Stimulated activated naive CD8-positive, alpha-beta T cell treated with anti-CD3 and anti-CD28 coated beads, Interleukin-15, Interleukin-2, amounts not matched to agents 100 U/mL and 50 U/mL, for 24 hours (primary cell): ENCODE measurements at regions not wholly inside any gene's neighbourhood (a gene's known extent, or its start where the extent isn't known, plus 50 kb on each side); places are given as distances from the start of the nearest gene placed in this dataset.
A peak's percentile ranks its signal among the peaks of the same experiment; 100 is the strongest.

Experiments
- ATAC-seq: fragments of 150-1000 bp; cut with Tn5 transposase; one replicate; pipeline ENCODE4 v1.10.0; 2021
- DNase-seq: peaks from one replicate; pipeline ENCODE4 v3.0.0; 2021

- DNase-seq = no peak
- no peak for ATAC-seq
Measured at GRCh38 chr18:71887509-71887908, 656.6 kb downstream of the CBLN2 start.

- DNase-seq = no peak
- ATAC-seq = no peak
Measured at GRCh38 chr18:71878226-71878625, 665.9 kb downstream of the CBLN2 start.

- no peak for ATAC-seq
- DNase-seq = no peak
Measured at GRCh38 chr18:71873695-71874094, 670.4 kb downstream of the CBLN2 start.

- ATAC-seq (no peak), DNase-seq (no peak)
Measured at GRCh38 chr18:71865888-71866287, 678.3 kb downstream of the CBLN2 start.

- no peak for ATAC-seq
- DNase-seq = no peak
Measured at GRCh38 chr18:71850602-71851001, 693.5 kb downstream of the CBLN2 start.

- no peak for DNase-seq
- ATAC-seq = no peak
Measured at GRCh38 chr18:71849407-71849806, 694.7 kb downstream of the CBLN2 start.

- ATAC-seq = no peak
- DNase-seq = no peak
Measured at GRCh38 chr18:71846716-71847115, 697.4 kb downstream of the CBLN2 start.

- no peak for ATAC-seq
- DNase-seq = no peak
Measured at GRCh38 chr18:71844814-71845213, 699.3 kb downstream of the CBLN2 start.

- DNase-seq (no peak), ATAC-seq (no peak)
Measured at GRCh38 chr18:71842666-71843065, 701.5 kb downstream of the CBLN2 start.

GRCh38 chr18:71837547-71837946 lies 706.6 kb downstream of the CBLN2 start:
- no peak for DNase-seq
- ATAC-seq = no peak

- DNase-seq (no peak), ATAC-seq (no peak)
Measured at GRCh38 chr18:71832946-71833617, 711.1 kb downstream of the CBLN2 start.

- DNase-seq = no peak
- ATAC-seq = no peak
Measured at GRCh38 chr18:71831039-71831438, 713.1 kb downstream of the CBLN2 start.

GRCh38 chr18:71827301-71827700 lies 716.8 kb downstream of the CBLN2 start:
- DNase-seq = no peak

GRCh38 chr18:71815305-71815704 lies 728.8 kb downstream of the CBLN2 start:
- ATAC-seq (no peak), DNase-seq (no peak)

More at GRCh38 chr18:71827301-71827700, 716.8 kb downstream of the CBLN2 start:
- no peak for ATAC-seq

- DNase-seq (no peak), ATAC-seq (no peak)
Measured at GRCh38 chr18:71809711-71810110, 734.4 kb downstream of the CBLN2 start.

- DNase-seq (no peak), ATAC-seq (no peak)
Measured at GRCh38 chr18:71808616-71809015, 735.5 kb downstream of the CBLN2 start.

GRCh38 chr18:71807586-71807985 lies 736.6 kb downstream of the CBLN2 start:
- ATAC-seq (no peak), DNase-seq (no peak)

GRCh38 chr18:71798986-71799673 lies 745.0 kb downstream of the CBLN2 start:
- DNase-seq = no peak

GRCh38 chr18:71797554-71797953 lies 746.6 kb downstream of the CBLN2 start:
- DNase-seq (no peak), ATAC-seq (peak; percentile 43)

More at GRCh38 chr18:71798986-71799673, 745.0 kb downstream of the CBLN2 start:
- no peak for ATAC-seq

- no peak for ATAC-seq
- DNase-seq = peak; percentile 9
Measured at GRCh38 chr18:71784777-71785176, 759.4 kb downstream of the CBLN2 start.

GRCh38 chr18:71760541-71760940 lies 783.6 kb downstream of the CBLN2 start:
- DNase-seq (no peak), ATAC-seq (no peak)

GRCh38 chr18:71754246-71754645 lies 789.9 kb downstream of the CBLN2 start:
- ATAC-seq (no peak), DNase-seq (no peak)

- DNase-seq (no peak), ATAC-seq (no peak)
Measured at GRCh38 chr18:71743634-71744033, 800.5 kb downstream of the CBLN2 start.

- DNase-seq (no peak), ATAC-seq (no peak)
Measured at GRCh38 chr18:71729611-71730010, 814.5 kb downstream of the CBLN2 start.
